WTC11 (cell line): ENCODE measurements at regions not wholly inside any gene's neighbourhood (a gene's known extent, or its start where the extent isn't known, plus 50 kb on each side); places are given as distances from the start of the nearest gene placed in this dataset.

Experiments
- ATAC-seq: fragments of 200-7000 bp; cut with Tn5 transposase; 2 replicates; pipeline ENCODE4 v1.10.0; 2021; ENCODE audit warnings: mild to moderate bottlenecking, moderate library complexity
- CTCF ChIA-PET: fragments of 300-600 bp; sonication (Branson Sonifier 250); formaldehyde crosslinking; loops from one replicate; lab custom pipeline; 2021; ENCODE audit warnings: antibody characterized with exemption; lab: Charles Lee
- POLR2A ChIA-PET: fragments of 350-600 bp; sonication (Branson Sonifier 250); formaldehyde crosslinking; loops from one replicate; lab custom pipeline; 2021; ENCODE audit warnings: antibody characterized with exemption; lab: Charles Lee
- DNase-seq: peaks from one replicate; pipeline ENCODE4 v3.0.0; 2021; ENCODE audit warnings: low spot score
- H3K27ac Mint-ChIP-seq: 2 replicates; pipeline ENCODE4 v1.8.0; 2021; ENCODE audit warnings: mixed read lengths
- H3K27me3 Mint-ChIP-seq: 2 replicates; pipeline ENCODE4 v1.8.0; 2021; ENCODE audit warnings: low read depth, mild to moderate bottlenecking, moderate library complexity, mixed read lengths
- H3K36me3 Mint-ChIP-seq: 2 replicates; pipeline ENCODE4 v1.8.0; 2021; ENCODE audit warnings: mixed read lengths
- H3K4me1 Mint-ChIP-seq: 2 replicates; pipeline ENCODE4 v1.8.0; 2022; ENCODE audit warnings: mixed read lengths
- H3K4me3 Mint-ChIP-seq: 2 replicates; pipeline ENCODE4 v1.8.0; 2021; ENCODE audit warnings: mild to moderate bottlenecking, moderate library complexity, mixed read lengths
- H3K9me3 Mint-ChIP-seq: 2 replicates; pipeline ENCODE4 v1.8.0; 2021; ENCODE audit warnings: mixed read lengths
- ATF6 ChIP-seq: sonication (generic); formaldehyde crosslinking; IDR thresholded peaks from 2 replicates; pipeline ENCODE4 v1.8.1; 2023; ENCODE audit warnings: mild to moderate bottlenecking, missing genetic modification reagents
- ERG ChIP-seq: fragments of 250-450 bp; sonication (Bioruptor Pico); IDR thresholded peaks from 2 replicates; pipeline ENCODE4 v1.8.0; 2021; ENCODE audit warnings: mild to moderate bottlenecking
- GRHL2 ChIP-seq: fragments of 250-450 bp; sonication (Bioruptor Pico); IDR thresholded peaks from 2 replicates; pipeline ENCODE4 v1.8.0; 2022; ENCODE audit warnings: mild to moderate bottlenecking, moderate library complexity; ENCODE audit not compliant: insufficient replicate concordance, severe bottlenecking
- HMGXB4 ChIP-seq: sonication (generic); formaldehyde crosslinking; IDR thresholded peaks from 2 replicates; pipeline ENCODE4 v1.8.1; 2023; ENCODE audit warnings: mild to moderate bottlenecking, moderate library complexity, missing genetic modification reagents
- IRF1 ChIP-seq: sonication (generic); formaldehyde crosslinking; IDR thresholded peaks from 2 replicates; pipeline ENCODE4 v1.8.0; 2023; ENCODE audit warnings: missing genetic modification reagents
- MXD4 ChIP-seq: fragments of 250-450 bp; sonication (Bioruptor Pico); IDR thresholded peaks from 2 replicates; pipeline ENCODE4 v1.8.0; 2021; ENCODE audit warnings: mild to moderate bottlenecking, moderate library complexity, borderline replicate concordance
- TEAD1 ChIP-seq: sonication (generic); formaldehyde crosslinking; IDR thresholded peaks from 2 replicates; pipeline ENCODE4 v1.8.0; 2022; ENCODE audit warnings: mild to moderate bottlenecking, missing genetic modification reagents
- USF1 ChIP-seq: sonication (generic); formaldehyde crosslinking; IDR thresholded peaks from 2 replicates; pipeline ENCODE4 v1.8.0; 2022; ENCODE audit warnings: mild to moderate bottlenecking, missing genetic modification reagents
- ZBTB43 ChIP-seq: sonication (generic); formaldehyde crosslinking; IDR thresholded peaks from 2 replicates; pipeline ENCODE4 v1.8.1; 2023; ENCODE audit warnings: mild to moderate bottlenecking, missing genetic modification reagents
- ZMAT4 ChIP-seq: fragments of 250-450 bp; sonication (Bioruptor Pico); IDR thresholded peaks from 2 replicates; pipeline ENCODE4 v1.9.0; 2021; ENCODE audit warnings: mild to moderate bottlenecking
- ZNF317 ChIP-seq: sonication (generic); formaldehyde crosslinking; IDR thresholded peaks from 2 replicates; pipeline ENCODE4 v1.8.1; 2023; ENCODE audit warnings: low read depth, mild to moderate bottlenecking, moderate library complexity, missing genetic modification reagents, borderline replicate concordance
- ZNF423 ChIP-seq: fragments of 250-450 bp; sonication (Bioruptor Pico); IDR thresholded peaks from 2 replicates; pipeline ENCODE4 v2.1.2; 2022; ENCODE audit warnings: mild to moderate bottlenecking, moderate library complexity
- ZNF425 ChIP-seq: fragments of 250-450 bp; sonication (Bioruptor Pico); conservative IDR thresholded peaks from 2 replicates; pipeline ENCODE4 v1.9.0; 2021; ENCODE audit warnings: mild to moderate bottlenecking
- ZNF532 ChIP-seq: fragments of 250-450 bp; sonication (Bioruptor Pico); IDR thresholded peaks from 2 replicates; pipeline ENCODE4 v1.9.0; 2021; ENCODE audit warnings: mild to moderate bottlenecking, borderline replicate concordance

GRCh38 chr4:178320003-178320402 lies 877.8 kb upstream of the AGA start:
- H3K27me3 Mint-ChIP-seq, result no peaks in the 10 kb centered on the region; the same call in 1 of the 2 replicates
- no peak for TF ChIP-seq ZMAT4 (CRISPR knock-in tag)
- no peak for TF ChIP-seq ZNF317 (CRISPR knock-in tag)
- no peak for TF ChIP-seq USF1
- no peak for TF ChIP-seq HMGXB4 (CRISPR knock-in tag)
- no peak for TF ChIP-seq ATF6 (CRISPR knock-in tag)
- TF ChIP-seq ERG, result no peak
- no peak for TF ChIP-seq ZBTB43 (CRISPR knock-in tag)
- TF ChIP-seq TEAD1 (CRISPR knock-in tag), result no peak
- TF ChIP-seq ZNF423 (CRISPR knock-in tag), result no peak
- TF ChIP-seq IRF1, result no peak
- ATAC-seq (no peak), DNase-seq (no peak)
- peaks cover 7% of the 10 kb centered on the region for H3K36me3 Mint-ChIP-seq
- H3K27ac Mint-ChIP-seq, result no peak overlapping the region
- ChIA-PET CTCF (no interaction called here), POLR2A (no interaction called here)
- no peak overlapping the region for H3K4me3 Mint-ChIP-seq
- H3K9me3 Mint-ChIP-seq, result peaks cover 11% of the 10 kb centered on the region
- no peaks in the 10 kb centered on the region for H3K4me1 Mint-ChIP-seq

GRCh38 chr4:178322524-178323183 lies 880.4 kb upstream of the AGA start:
- no peak overlapping the region for H3K27ac Mint-ChIP-seq
- peaks cover 7% of the 10 kb centered on the region for H3K36me3 Mint-ChIP-seq
- no peak overlapping the region for H3K4me3 Mint-ChIP-seq
- no peak for DNase-seq
- peaks cover 11% of the 10 kb centered on the region for H3K9me3 Mint-ChIP-seq
- ATAC-seq, result no peak
- no peaks in the 10 kb centered on the region; the same call in 1 of the 2 replicates for H3K27me3 Mint-ChIP-seq
- ChIA-PET POLR2A (interaction anchor here (0.5 kb wide), 1 partner anchor 37 kb away, joined by 3 read pairs; no protein-coding TSS in a partner anchor), CTCF (no interaction called here)
- H3K4me1 Mint-ChIP-seq, result no peaks in the 10 kb centered on the region
- TF ChIP-seq MXD4, result no peak
- TF ChIP-seq ZNF423 (CRISPR knock-in tag), result no peak
- TF ChIP-seq GRHL2 (CRISPR knock-in tag), result no peak
- no peak for TF ChIP-seq TEAD1 (CRISPR knock-in tag)
- TF ChIP-seq ZNF425 (CRISPR knock-in tag), result no peak
- no peak for TF ChIP-seq ZNF532 (CRISPR knock-in tag)
